LNCaP clone FGC (cell line): ENCODE measurements at regions not wholly inside any gene's neighbourhood (a gene's known extent, or its start where the extent isn't known, plus 50 kb on each side); places are given as distances from the start of the nearest gene placed in this dataset.

Source experiments
- DNase-seq: peaks from one replicate; pipeline ENCODE4 v3.0.0-alpha.2; 2011; ENCODE audit warnings: low read depth
- H3K4me3 ChIP-seq: 2 replicates; pipeline ENCODE4 v1.5.1; 2011; ENCODE audit warnings: mild to moderate bottlenecking, low read depth, low read length, control low read depth
- TF ChIP-seq, protein P1 (sequence below): IDR thresholded peaks from 2 replicates; pipeline ENCODE4 v1.5.1; 2012; ENCODE audit warnings: mild to moderate bottlenecking; ENCODE audit not compliant: control insufficient read depth, insufficient read depth; ENCODE audit errors: extremely low read depth

DNA sequence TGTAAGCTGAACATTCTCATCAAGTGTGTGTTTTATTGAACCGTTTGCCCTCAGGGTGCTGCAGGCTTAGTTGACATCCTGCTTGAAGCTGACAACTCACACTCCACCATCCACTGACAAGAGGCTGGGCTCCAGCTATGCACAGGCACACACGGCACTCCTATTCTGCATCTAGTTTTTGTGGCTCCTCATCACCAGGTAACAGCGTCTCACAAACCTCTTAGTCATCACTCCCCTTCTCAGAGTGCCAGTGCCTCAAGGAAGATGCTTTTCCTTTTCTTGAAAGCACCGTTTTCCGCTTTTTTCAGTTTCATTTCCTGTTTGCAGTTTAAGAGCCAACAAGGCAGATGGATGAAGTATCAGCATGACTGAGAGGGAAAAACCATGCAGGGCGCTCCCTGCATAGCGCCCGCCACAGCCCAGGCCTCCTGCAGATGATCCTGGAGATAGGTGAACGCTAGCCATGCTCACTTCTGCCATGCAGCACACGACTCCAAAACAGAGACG is 491.2 kb downstream of the COG6 start:
- H3K4me3 ChIP-seq, result no peak overlapping the region
- DNase-seq, result no peak
- TF ChIP-seq, protein P1, sequence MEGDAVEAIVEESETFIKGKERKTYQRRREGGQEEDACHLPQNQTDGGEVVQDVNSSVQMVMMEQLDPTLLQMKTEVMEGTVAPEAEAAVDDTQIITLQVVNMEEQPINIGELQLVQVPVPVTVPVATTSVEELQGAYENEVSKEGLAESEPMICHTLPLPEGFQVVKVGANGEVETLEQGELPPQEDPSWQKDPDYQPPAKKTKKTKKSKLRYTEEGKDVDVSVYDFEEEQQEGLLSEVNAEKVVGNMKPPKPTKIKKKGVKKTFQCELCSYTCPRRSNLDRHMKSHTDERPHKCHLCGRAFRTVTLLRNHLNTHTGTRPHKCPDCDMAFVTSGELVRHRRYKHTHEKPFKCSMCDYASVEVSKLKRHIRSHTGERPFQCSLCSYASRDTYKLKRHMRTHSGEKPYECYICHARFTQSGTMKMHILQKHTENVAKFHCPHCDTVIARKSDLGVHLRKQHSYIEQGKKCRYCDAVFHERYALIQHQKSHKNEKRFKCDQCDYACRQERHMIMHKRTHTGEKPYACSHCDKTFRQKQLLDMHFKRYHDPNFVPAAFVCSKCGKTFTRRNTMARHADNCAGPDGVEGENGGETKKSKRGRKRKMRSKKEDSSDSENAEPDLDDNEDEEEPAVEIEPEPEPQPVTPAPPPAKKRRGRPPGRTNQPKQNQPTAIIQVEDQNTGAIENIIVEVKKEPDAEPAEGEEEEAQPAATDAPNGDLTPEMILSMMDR, result no peak

DNA sequence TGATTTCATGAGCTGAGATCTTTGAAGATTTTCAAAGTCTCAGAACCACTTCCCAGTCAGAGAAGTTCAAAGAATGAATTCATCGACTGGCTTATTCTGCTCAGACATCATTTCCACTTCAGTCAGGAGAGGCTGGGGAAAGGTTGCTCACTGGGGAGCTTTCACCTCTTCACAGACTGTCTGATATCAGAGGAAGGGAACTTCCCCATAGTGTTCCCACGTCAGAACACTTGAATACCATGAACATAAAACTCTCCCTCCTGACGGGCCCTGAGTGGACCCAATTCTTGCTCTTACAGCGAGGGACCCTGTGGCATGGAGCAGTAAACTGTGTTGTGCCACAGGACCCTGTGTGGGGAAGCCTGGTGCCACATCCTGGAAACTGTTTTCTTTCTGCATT is 492.6 kb downstream of the COG6 start:
- DNase-seq, result no peak
- TF ChIP-seq, protein P1, result no peak
- H3K4me3 ChIP-seq, result no peak overlapping the region

DNA sequence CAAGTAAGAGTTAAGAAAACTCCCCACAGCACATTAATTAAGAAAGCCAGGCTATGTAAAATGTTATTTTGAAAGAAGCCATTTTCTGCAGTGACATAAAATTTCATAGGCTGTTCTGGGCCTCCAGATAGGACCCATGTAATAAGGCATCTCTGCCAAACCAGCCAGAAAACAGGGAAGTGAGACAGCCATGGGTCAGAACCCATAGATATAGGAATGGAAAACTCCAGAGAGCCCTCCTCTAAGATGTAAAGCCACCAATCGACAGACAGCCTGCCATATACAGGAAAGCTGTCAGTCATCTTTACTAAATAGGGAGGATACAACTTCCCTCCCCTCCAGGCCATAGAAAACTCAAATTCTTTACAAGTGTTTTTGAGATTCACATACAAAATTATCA is 493.3 kb downstream of the COG6 start:
- TF ChIP-seq, protein P1, result no peak
- no peak overlapping the region for H3K4me3 ChIP-seq
- DNase-seq, result no peak

DNA sequence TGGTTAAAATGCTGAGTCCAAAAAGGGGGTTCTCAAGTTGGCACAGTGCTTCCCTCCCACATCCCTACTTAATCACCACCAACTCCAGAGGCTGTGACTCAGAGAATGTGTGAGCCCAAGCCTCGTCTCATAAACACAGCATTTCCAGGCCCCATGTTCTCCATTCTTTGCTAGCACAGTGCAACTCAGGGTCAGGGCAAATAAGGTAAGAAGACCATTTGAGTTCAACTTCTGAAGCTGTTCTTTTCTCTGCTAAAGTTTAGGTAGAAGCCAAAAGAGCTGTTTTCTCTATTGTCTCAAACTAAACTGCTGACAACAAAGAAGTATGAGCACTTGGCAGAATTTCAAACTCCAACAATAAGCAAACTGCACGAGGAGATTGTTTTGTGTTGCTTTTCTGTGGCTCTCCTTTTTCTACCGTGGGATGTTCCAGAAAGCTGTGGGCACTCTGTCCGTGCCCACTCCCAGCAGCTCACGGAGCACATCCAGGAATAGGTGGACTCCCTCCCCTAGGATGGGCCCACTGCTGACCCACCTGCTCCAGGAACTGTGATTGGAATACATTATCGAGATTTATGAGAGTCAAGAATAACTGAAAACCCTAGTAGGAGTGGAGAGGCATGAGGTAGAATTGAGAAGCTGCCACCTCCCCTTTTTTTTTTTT is 494.3 kb downstream of the COG6 start:
- no peak for DNase-seq

DNA sequence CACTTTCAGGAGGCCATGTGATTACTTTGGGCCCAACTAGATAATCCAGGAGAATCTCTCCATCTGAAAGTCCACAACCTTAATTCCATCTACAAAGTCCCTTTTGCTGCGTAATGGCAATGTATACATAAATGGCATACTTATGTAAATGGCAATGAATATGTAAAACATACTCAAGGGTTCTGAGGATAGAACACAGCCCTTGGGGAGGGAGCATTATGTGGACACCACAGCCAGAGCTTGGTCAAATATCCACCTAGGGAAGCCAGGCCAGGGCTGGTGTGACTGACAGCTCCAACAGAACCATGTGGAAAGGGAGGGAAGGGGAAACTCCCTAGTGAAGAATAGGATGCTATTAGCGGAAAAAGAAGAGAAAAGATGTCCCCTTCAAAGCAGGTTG is 496.2 kb downstream of the COG6 start:
- no peak for DNase-seq
- no peak overlapping the region for H3K4me3 ChIP-seq
- TF ChIP-seq, protein P1, result no peak

More for the DNA sequence above, 494.3 kb downstream of the COG6 start:
- no peak overlapping the region for H3K4me3 ChIP-seq
- TF ChIP-seq, protein P1, result no peak

DNA sequence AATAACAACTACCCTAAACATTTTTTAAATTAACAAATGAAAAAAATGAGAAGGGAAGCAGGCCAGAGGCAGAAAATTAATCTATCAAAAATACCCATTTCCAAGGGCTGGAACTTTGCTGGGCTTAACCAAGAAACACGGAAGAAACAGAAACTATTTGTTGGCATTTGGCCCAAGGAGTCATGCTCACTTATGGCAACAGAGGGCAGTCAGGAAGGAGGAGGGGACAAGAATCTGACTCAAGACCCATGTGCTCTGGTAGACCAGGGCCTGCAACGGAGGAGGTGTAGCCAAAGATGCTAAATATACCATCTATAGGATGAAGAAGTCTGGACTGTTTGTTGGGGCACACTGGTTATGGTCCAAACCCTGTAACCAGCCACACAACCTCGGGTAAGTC is 496.7 kb downstream of the COG6 start:
- DNase-seq, result no peak
- TF ChIP-seq, protein P1, result no peak
- H3K4me3 ChIP-seq, result no peak overlapping the region

DNA sequence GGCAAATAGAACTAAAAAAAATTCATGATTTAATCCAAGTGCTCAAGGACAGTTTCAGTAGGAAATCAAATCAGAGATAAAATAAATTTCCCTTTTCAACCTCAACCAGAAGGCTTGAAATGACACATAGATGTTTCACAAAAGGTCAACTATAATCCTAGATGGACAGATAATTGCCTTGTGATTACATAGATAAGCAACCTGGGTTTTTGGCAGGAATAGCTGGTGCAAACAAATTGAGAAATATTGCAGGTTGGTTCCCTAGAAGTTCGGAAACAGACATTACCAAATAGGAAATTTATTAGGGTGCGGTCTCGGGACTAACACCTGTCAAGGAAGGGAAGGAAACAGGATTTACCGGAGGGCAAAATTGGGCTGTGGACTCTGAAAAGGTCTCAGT is 497.5 kb downstream of the COG6 start:
- TF ChIP-seq, protein P1, result no peak
- no peak overlapping the region for H3K4me3 ChIP-seq
- no peak for DNase-seq
